Midbrain (tissue), 1 donor: ENCODE measurements at regions not wholly inside any gene's neighbourhood (a gene's known extent, or its start where the extent isn't known, plus 50 kb on each side); places are given as distances from the start of the nearest gene placed in this dataset.

Experiments
- DNase-seq: peaks from one replicate; lab custom pipeline; 2025; lab: John Stamatoyannopoulos, UW

- DNase-seq = no peak
Observed at GRCh38 chr18:24885276-24885675, 424.8 kb downstream of the HRH4 start.

- no peak for DNase-seq
Observed at GRCh38 chr18:24894880-24895279, 434.4 kb downstream of the HRH4 start.

GRCh38 chr18:24897461-24897860 lies 437.0 kb downstream of the HRH4 start:
- no peak for DNase-seq

GRCh38 chr18:24910221-24910620 lies 441.7 kb downstream of the ZNF521 start:
- DNase-seq = no peak

- no peak for DNase-seq
Observed at GRCh38 chr18:24913507-24914170, 438.3 kb downstream of the ZNF521 start.

GRCh38 chr18:24914171-24914525 lies 437.8 kb downstream of the ZNF521 start:
- no peak for DNase-seq

GRCh38 chr18:24914685-24915084 lies 437.3 kb downstream of the ZNF521 start:
- DNase-seq = no peak

GRCh38 chr18:24915547-24915946 lies 436.4 kb downstream of the ZNF521 start:
- DNase-seq = no peak

GRCh38 chr18:24917767-24918166 lies 434.2 kb downstream of the ZNF521 start:
- no peak for DNase-seq

GRCh38 chr18:24918257-24918656 lies 433.7 kb downstream of the ZNF521 start:
- DNase-seq = no peak

GRCh38 chr18:24919181-24919797 lies 432.7 kb downstream of the ZNF521 start:
- no peak for DNase-seq

GRCh38 chr18:24922491-24922890 lies 429.5 kb downstream of the ZNF521 start:
- no peak for DNase-seq

GRCh38 chr18:24923138-24923537 lies 428.8 kb downstream of the ZNF521 start:
- DNase-seq = no peak

GRCh38 chr18:24924066-24924716 lies 427.8 kb downstream of the ZNF521 start:
- DNase-seq = no peak

GRCh38 chr18:24926649-24927048 lies 425.3 kb downstream of the ZNF521 start:
- no peak for DNase-seq

GRCh38 chr18:24928301-24928878 lies 423.6 kb downstream of the ZNF521 start:
- no peak for DNase-seq

- no peak for DNase-seq
Observed at GRCh38 chr18:24930478-24930877, 421.5 kb downstream of the ZNF521 start.

GRCh38 chr18:24930971-24931370 lies 421.0 kb downstream of the ZNF521 start:
- no peak for DNase-seq

- DNase-seq = no peak
Observed at GRCh38 chr18:24933345-24933744, 418.6 kb downstream of the ZNF521 start.

- DNase-seq = no peak
Observed at GRCh38 chr18:24934258-24934932, 417.6 kb downstream of the ZNF521 start.

- no peak for DNase-seq
Observed at GRCh38 chr18:24935008-24935407, 417.0 kb downstream of the ZNF521 start.

GRCh38 chr18:24935896-24936295 lies 416.1 kb downstream of the ZNF521 start:
- DNase-seq = no peak

GRCh38 chr18:24936691-24937090 lies 415.3 kb downstream of the ZNF521 start:
- DNase-seq = no peak
